OCI-LY3 (cell line): ENCODE measurements at regions not wholly inside any gene's neighbourhood (a gene's known extent, or its start where the extent isn't known, plus 50 kb on each side); places are given as distances from the start of the nearest gene placed in this dataset.

Experiments
- CTCF ChIP-seq: fragments of 200-600, 300-600 bp; sonication (generic); IDR thresholded peaks from 2 replicates; pipeline ENCODE4 v1.5.1; 2014; ENCODE audit warnings: antibody characterized with exemption, low read length, low read depth
- EZH2phosphoT487 ChIP-seq: fragments of 200-600 bp; shearing (Covaris generic); IDR thresholded peaks from 2 replicates; pipeline ENCODE4 v1.6.1; 2018; ENCODE audit warnings: antibody characterized with exemption, mixed run types, low read depth

- TF ChIP-seq CTCF (no peak), EZH2phosphoT487 (no peak)
These were observed 158.2 kb downstream of the C1D start for GRCh38 chr2:67904566-67904965.
